T47D (cell line): ENCODE measurements at regions not wholly inside any gene's neighbourhood (a gene's known extent, or its start where the extent isn't known, plus 50 kb on each side); places are given as distances from the start of the nearest gene placed in this dataset.

Source experiments
- DNase-seq, 2 experiments: peaks; one replicate each; pipeline versions ENCODE4 v3.0.0 to v3.0.0-alpha.2; 2011 to 2012; ENCODE audit warnings: low read depth in 1 of 2, low spot score in 1 of 2
- JUND ChIP-seq: IDR thresholded peaks from 2 replicates; pipeline ENCODE4 v1.6.1; 2012; ENCODE audit warnings: low read depth
- in situ Hi-C: cut with HindIII; loops from 2 replicates; pipeline ENCODE4 v1.10.0; 2016; ENCODE audit warnings: low sequenced_read_pairs, low pct_unique_long_range_greater_than_20kb

GRCh38 chr5:39525271-39525670, 100.5 kb upstream of the DAB2 start:
- in situ Hi-C loops: no loop called here
- no peak for DNase-seq
- TF ChIP-seq JUND: no peak

- no peak for DNase-seq
- in situ Hi-C loops: no loop called here
- no peak for TF ChIP-seq JUND
Measured at GRCh38 chr5:39523821-39524220, 99.0 kb upstream of the DAB2 start.

GRCh38 chr5:39521940-39522590, 97.3 kb upstream of the DAB2 start:
- TF ChIP-seq JUND: no peak
- DNase-seq: no peak
- in situ Hi-C loops: no loop called here

- no peak for TF ChIP-seq JUND
- in situ Hi-C loops: no loop called here
- DNase-seq: no peak
Measured at GRCh38 chr5:39521098-39521860, 96.5 kb upstream of the DAB2 start.

- in situ Hi-C loops: no loop called here
- no peak for DNase-seq
- TF ChIP-seq JUND: no peak
Measured at GRCh38 chr5:39520232-39520572, 95.4 kb upstream of the DAB2 start.

GRCh38 chr5:39519566-39520231, 94.9 kb upstream of the DAB2 start:
- in situ Hi-C loops: no loop called here
- peak; percentile 9 to 16 for DNase-seq
- no peak for TF ChIP-seq JUND

GRCh38 chr5:39519079-39519478, 94.3 kb upstream of the DAB2 start:
- TF ChIP-seq JUND: no peak
- no peak for DNase-seq
- in situ Hi-C loops: no loop called here

GRCh38 chr5:39518516-39518915, 93.7 kb upstream of the DAB2 start:
- DNase-seq: no peak
- TF ChIP-seq JUND: no peak
- in situ Hi-C loops: no loop called here

- TF ChIP-seq JUND: no peak
- in situ Hi-C loops: no loop called here
- DNase-seq: no peak
Measured at GRCh38 chr5:39517800-39518199, 93.0 kb upstream of the DAB2 start.

GRCh38 chr5:39515881-39516280, 91.1 kb upstream of the DAB2 start:
- DNase-seq: no peak
- TF ChIP-seq JUND: no peak
- in situ Hi-C loops: no loop called here

GRCh38 chr5:39513236-39513635, 88.5 kb upstream of the DAB2 start:
- no peak for DNase-seq
- in situ Hi-C loops: no loop called here

GRCh38 chr5:39506211-39506610, 81.4 kb upstream of the DAB2 start:
- no peak for TF ChIP-seq JUND
- DNase-seq: no peak
- in situ Hi-C loops: no loop called here

More at GRCh38 chr5:39513236-39513635, 88.5 kb upstream of the DAB2 start:
- TF ChIP-seq JUND: no peak

GRCh38 chr5:39505791-39506190, 81.0 kb upstream of the DAB2 start:
- no peak for TF ChIP-seq JUND
- DNase-seq: no peak
- in situ Hi-C loops: no loop called here
